Heart left ventricle (tissue), 13 donors: ENCODE measurements at regions not wholly inside any gene's neighbourhood (a gene's known extent, or its start where the extent isn't known, plus 50 kb on each side); places are given as distances from the start of the nearest gene placed in this dataset.

Source experiments
- POLR2A ChIP-seq, 2 donors: fragments of 450-650 bp; IDR thresholded peaks; one replicate each; pipeline ENCODE4 v1.6.1; 2017; ENCODE audit warnings: antibody characterized with exemption in 2 of 2, mild to moderate bottlenecking in 2 of 2, moderate library complexity in 2 of 2
- TF ChIP-seq, protein P1 (sequence below), 12 donors: fragments of 200-600 bp; sonication (generic) in 4 of 12; IDR thresholded peaks; one replicate each; pipeline versions ENCODE4 v1.5.0 to v1.8.0; 2018 to 2022; ENCODE audit warnings: antibody characterized with exemption in 12 of 12, mild to moderate bottlenecking in 5 of 12
- donor health status: ischemic (EF 13 %, LVEDD 7.1; RV severe dilation, severe dysfunction).
- donor health status: DM: no; HTN: yes; CAD: no.
- donor health status: DM: no; HTN: no; CAD: no.
- donor health status: ischemic (EF 25% LVEDD 6.9; RV normal size, moderate dysfunction).
- donor health status: ischemic (EF 25% LVEDD 5.7; RV mildly dilated, moderate dysfunction).
- donor health status: ischemic (EF 35%, LVEDD 5.7; RV mildly dilated, moderate dysfunction).
- donor health status: nonischemic (EF 11% LVEDD 7.7; RV severe dilation, severe dysfunction).
- donor health status: DM: yes; HTN: yes; CAD: no.
- donor health status: PGD.
- donor health status: ischemic (EF 29% LVEDD 5.4; RV normal size, mild dysfunction).
- donor health status: nonischemic (EF 23%, LVEDD 6.1; RV moderate dilation, normal function).

DNA sequence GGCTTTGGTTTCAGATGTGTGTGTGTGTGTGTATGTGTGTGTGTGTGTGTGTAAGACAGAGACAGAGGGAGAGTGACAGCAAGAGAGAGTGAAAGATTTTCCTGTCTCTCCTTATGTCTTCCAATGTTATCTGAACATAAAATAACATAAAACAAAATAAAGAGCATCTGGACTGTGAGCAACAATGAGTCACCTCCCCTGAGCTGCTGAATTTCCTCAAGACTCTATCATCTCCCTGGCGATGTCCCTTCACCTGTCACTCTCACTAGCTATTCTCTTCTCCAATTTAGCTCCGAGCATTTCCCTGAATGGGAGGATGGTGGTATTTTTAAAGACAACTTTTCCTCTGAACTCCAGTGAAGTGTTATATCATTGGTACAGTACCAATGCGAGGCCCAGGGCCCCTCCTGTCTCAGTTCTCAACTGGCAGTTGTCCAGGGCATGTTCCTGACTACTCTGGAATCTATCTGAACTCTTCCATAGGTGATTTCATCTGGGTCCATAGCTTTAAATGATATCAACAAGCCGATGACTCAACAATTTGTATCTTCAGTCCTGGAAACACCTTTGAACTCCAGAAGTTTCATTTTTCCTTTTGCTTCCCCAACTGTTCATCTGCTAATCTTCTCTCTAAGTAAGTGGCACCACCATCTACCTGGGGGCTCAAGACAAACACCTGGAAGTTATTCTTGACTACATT, 195.0 kb upstream of the CLNK start:
- no peak for TF ChIP-seq POLR2A (IDR thresholded peaks at IDR 0.05)
- TF ChIP-seq, protein P1, sequence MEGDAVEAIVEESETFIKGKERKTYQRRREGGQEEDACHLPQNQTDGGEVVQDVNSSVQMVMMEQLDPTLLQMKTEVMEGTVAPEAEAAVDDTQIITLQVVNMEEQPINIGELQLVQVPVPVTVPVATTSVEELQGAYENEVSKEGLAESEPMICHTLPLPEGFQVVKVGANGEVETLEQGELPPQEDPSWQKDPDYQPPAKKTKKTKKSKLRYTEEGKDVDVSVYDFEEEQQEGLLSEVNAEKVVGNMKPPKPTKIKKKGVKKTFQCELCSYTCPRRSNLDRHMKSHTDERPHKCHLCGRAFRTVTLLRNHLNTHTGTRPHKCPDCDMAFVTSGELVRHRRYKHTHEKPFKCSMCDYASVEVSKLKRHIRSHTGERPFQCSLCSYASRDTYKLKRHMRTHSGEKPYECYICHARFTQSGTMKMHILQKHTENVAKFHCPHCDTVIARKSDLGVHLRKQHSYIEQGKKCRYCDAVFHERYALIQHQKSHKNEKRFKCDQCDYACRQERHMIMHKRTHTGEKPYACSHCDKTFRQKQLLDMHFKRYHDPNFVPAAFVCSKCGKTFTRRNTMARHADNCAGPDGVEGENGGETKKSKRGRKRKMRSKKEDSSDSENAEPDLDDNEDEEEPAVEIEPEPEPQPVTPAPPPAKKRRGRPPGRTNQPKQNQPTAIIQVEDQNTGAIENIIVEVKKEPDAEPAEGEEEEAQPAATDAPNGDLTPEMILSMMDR (IDR thresholded peaks at IDR 0.05): no peak
